ENCODE measurements at regions not wholly inside any gene's neighbourhood (a gene's known extent, or its start where the extent isn't known, plus 50 kb on each side); places are given as distances from the start of the nearest gene placed in this dataset.

DNA sequence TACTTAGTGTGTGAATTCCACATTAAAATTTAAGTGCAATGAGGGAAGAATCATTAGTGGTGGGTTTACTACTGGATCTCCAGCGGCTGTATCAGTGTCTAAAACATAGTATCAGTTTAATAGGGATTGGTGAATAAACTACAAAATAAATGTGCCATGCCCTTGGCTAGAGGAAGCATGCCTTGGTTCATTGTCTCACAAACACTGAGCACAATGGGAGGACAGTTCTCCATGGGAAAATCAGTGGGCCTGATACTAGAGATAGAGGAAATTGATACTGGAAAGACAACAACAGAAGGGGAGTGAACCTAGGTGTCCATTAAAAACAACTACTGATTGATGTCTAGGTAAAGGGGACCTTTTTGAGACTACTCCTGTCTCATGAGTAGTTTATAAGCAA lies 971.6 kb downstream of the SUCLG1 start:
- no peak overlapping the region for H3K4me3 ChIP-seq (replicated peaks; ENCODE audit: low read depth, low read length)
- TF ChIP-seq CTCF (IDR thresholded peaks at IDR 0.05; ENCODE audit: low read depth, low read length, missing control alignments) = no peak
- no peak for DNase-seq (ENCODE audit: extremely low read depth, low read depth)

GRCh38 chr2:83481436-83481835 lies 977.6 kb downstream of the SUCLG1 start:
- no peak for DNase-seq (ENCODE audit: extremely low read depth, low read depth)
- TF ChIP-seq CTCF (IDR thresholded peaks at IDR 0.05; ENCODE audit: low read depth, low read length, missing control alignments) = no peak
- H3K4me3 ChIP-seq (replicated peaks; ENCODE audit: low read depth, low read length) = no peak overlapping the region

GRCh38 chr2:83478037-83478436 lies 981.0 kb downstream of the SUCLG1 start:
- no peak for DNase-seq (ENCODE audit: extremely low read depth, low read depth)
- H3K4me3 ChIP-seq (replicated peaks; ENCODE audit: low read depth, low read length) = no peak overlapping the region
- no peak for TF ChIP-seq CTCF (IDR thresholded peaks at IDR 0.05; ENCODE audit: low read depth, low read length, missing control alignments)

GRCh38 chr2:83475371-83475770 lies 983.7 kb downstream of the SUCLG1 start:
- no peak for TF ChIP-seq CTCF (IDR thresholded peaks at IDR 0.05; ENCODE audit: low read depth, low read length, missing control alignments)
- DNase-seq (ENCODE audit: extremely low read depth, low read depth) = no peak
- H3K4me3 ChIP-seq (replicated peaks; ENCODE audit: low read depth, low read length) = no peak overlapping the region

DNA sequence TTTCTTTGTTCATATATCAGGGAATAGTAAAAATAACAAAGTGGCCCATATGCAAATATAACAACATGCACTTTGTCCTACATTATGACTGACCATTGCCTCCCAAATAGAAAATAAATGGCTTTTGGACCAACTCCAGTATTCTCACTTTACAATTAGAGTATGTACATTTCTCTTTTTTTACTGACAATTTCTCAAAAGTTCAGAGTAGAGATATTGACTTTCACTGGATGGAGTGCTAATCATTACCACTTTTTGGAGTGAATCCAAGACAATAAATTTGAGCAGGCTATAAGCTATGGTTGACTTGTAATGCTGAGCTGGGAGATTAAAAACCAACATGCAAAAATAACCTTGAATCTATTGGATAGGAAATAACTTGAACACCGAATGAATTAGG lies 987.4 kb downstream of the SUCLG1 start:
- H3K4me3 ChIP-seq (replicated peaks; ENCODE audit: low read depth, low read length) = no peak overlapping the region
- TF ChIP-seq CTCF (IDR thresholded peaks at IDR 0.05; ENCODE audit: low read depth, low read length, missing control alignments) = no peak
- no peak for DNase-seq (ENCODE audit: extremely low read depth, low read depth)

DNA sequence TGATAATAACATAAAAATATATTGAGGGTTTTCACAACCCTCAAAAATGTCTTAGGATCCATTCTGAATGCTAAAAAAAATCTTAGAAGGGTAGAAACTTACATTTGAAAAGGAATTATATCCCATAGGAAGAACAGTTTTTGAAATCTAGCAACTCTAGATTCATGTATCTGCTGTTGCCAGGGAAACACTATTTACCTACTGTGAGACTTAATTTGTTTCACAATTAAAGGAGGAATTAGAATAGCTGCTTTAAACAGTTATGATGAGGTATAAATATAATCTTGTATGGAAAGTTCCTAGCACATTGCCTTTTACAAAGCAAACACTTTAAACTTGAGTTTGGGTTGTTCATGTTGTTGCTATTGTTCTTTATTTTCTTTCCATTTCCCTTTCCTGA lies 988.2 kb downstream of the SUCLG1 start:
- DNase-seq (ENCODE audit: extremely low read depth, low read depth) = no peak
- TF ChIP-seq CTCF (IDR thresholded peaks at IDR 0.05; ENCODE audit: low read depth, low read length, missing control alignments) = no peak

GRCh38 chr2:83464444-83464843 lies 994.6 kb downstream of the SUCLG1 start:
- H3K4me3 ChIP-seq (replicated peaks; ENCODE audit: low read depth, low read length) = no peak overlapping the region
- DNase-seq (ENCODE audit: extremely low read depth, low read depth) = no peak
- no peak for TF ChIP-seq CTCF (IDR thresholded peaks at IDR 0.05; ENCODE audit: low read depth, low read length, missing control alignments)

More for the DNA sequence above, 988.2 kb downstream of the SUCLG1 start:
- H3K4me3 ChIP-seq (replicated peaks; ENCODE audit: low read depth, low read length) = no peak overlapping the region
